ENCODE measurements at regions not wholly inside any gene's neighbourhood (a gene's known extent, or its start where the extent isn't known, plus 50 kb on each side); places are given as distances from the start of the nearest gene placed in this dataset.

GRCh38 chr13:32857689-32858088, 158.5 kb upstream of the KL start:
- no peak overlapping the region for H3K9ac ChIP-seq
- TF ChIP-seq Cebpa-rat (IDR thresholded peaks at IDR 0.05) = no peak
- no peaks in the 10 kb centered on the region for H3K4me1 ChIP-seq
- H3K4me3 ChIP-seq = no peak overlapping the region
- no peaks in the 10 kb centered on the region for H3K27me3 ChIP-seq
- no peak overlapping the region for H3K27ac ChIP-seq
- peaks cover 18 to 35% (median 22%) of the 10 kb centered on the region in 11 experiments for H3K9me3 ChIP-seq (replicated peaks in 1 of 11)
- no peaks in the 10 kb centered on the region for H4K20me1 ChIP-seq
- H3K4me2 ChIP-seq = no peak overlapping the region
- H3K36me3 ChIP-seq = no peaks in the 10 kb centered on the region

GRCh38 chr13:32859707-32860292, 156.4 kb upstream of the KL start:
- Histone ChIP-seq H3K36me3 (no peaks in the 10 kb centered on the region), H3K27ac (no peak overlapping the region), H3K4me2 (no peak overlapping the region), H3K9me3 (replicated peaks in 1 of 11) (peaks cover 19 to 40% (median 28%) of the 10 kb centered on the region in 11 experiments), H3K4me3 (no peak overlapping the region), H4K20me1 (no peaks in the 10 kb centered on the region), H3K4me1 (no peaks in the 10 kb centered on the region), H3K27me3 (no peaks in the 10 kb centered on the region), H3K9ac (no peak overlapping the region)
- no peak for TF ChIP-seq Cebpa-rat (IDR thresholded peaks at IDR 0.05)

GRCh38 chr13:32861304-32861703, 154.9 kb upstream of the KL start:
- Histone ChIP-seq H3K4me3 (no peak overlapping the region), H3K27ac (no peak overlapping the region), H3K4me1 (peaks cover 0 to 3% (median 0%) of the 10 kb centered on the region in 10 experiments; a peak in 5 of 20 replicates), H3K9me3 (replicated peaks in 1 of 11) (peaks cover 19 to 43% (median 28%) of the 10 kb centered on the region in 11 experiments), H3K36me3 (no peaks in the 10 kb centered on the region), H3K4me2 (no peak overlapping the region), H3K27me3 (no peaks in the 10 kb centered on the region), H4K20me1 (no peaks in the 10 kb centered on the region), H3K9ac (no peak overlapping the region)
- TF ChIP-seq Cebpa-rat (IDR thresholded peaks at IDR 0.05) = no peak

- no peak for TF ChIP-seq Cebpa-rat (IDR thresholded peaks at IDR 0.05)
- Histone ChIP-seq H3K4me2 (no peak overlapping the region), H3K27me3 (no peaks in the 10 kb centered on the region), H3K36me3 (no peaks in the 10 kb centered on the region), H3K27ac (no peak overlapping the region), H3K9ac (no peak overlapping the region), H3K9me3 (replicated peaks in 1 of 11) (peaks cover 19 to 43% (median 28%) of the 10 kb centered on the region in 11 experiments), H3K4me1 (peaks cover 0 to 12% (median 0%) of the 10 kb centered on the region in 10 experiments; a peak in 6 of 20 replicates), H3K4me3 (no peak overlapping the region), H4K20me1 (no peaks in the 10 kb centered on the region)
Observed at GRCh38 chr13:32863596-32863995, 152.6 kb upstream of the KL start.

- Histone ChIP-seq H3K9me3 (replicated peaks in 1 of 11) (peaks cover 18 to 42% (median 25%) of the 10 kb centered on the region in 11 experiments), H3K4me1 (peaks cover 0 to 22% (median under 1%) of the 10 kb centered on the region in 10 experiments; a peak in 8 of 20 replicates), H3K36me3 (no peaks in the 10 kb centered on the region), H3K9ac (no peak overlapping the region), H4K20me1 (no peaks in the 10 kb centered on the region), H3K27me3 (no peaks in the 10 kb centered on the region), H3K4me2 (peak overlapping the region in 3 of 11 experiments; percentile 24 to 34 (median 26); a peak in 2 of 22 replicates), H3K4me3 (no peak overlapping the region), H3K27ac (no peak overlapping the region)
- no peak for TF ChIP-seq Cebpa-rat (IDR thresholded peaks at IDR 0.05)
Observed at GRCh38 chr13:32866921-32867320, 149.3 kb upstream of the KL start.

- Histone ChIP-seq H3K4me2 (no peak overlapping the region), H3K9ac (no peak overlapping the region), H3K4me3 (no peak overlapping the region), H3K36me3 (no peaks in the 10 kb centered on the region), H3K4me1 (peaks cover 0 to under 1% (median 0%) of the 10 kb centered on the region in 10 experiments; a peak in 1 of 20 replicates), H3K27ac (no peak overlapping the region), H4K20me1 (no peaks in the 10 kb centered on the region), H3K27me3 (no peaks in the 10 kb centered on the region), H3K9me3 (replicated peaks in 1 of 11) (peaks cover 0 to 10% (median 0%) of the 10 kb centered on the region in 11 experiments; a peak in 1 of 22 replicates)
- no peak for TF ChIP-seq Cebpa-rat (IDR thresholded peaks at IDR 0.05)
Observed at GRCh38 chr13:32877491-32877890, 138.7 kb upstream of the KL start.

GRCh38 chr13:32878163-32878562, 138.1 kb upstream of the KL start:
- Histone ChIP-seq H3K27me3 (no peaks in the 10 kb centered on the region), H3K9me3 (replicated peaks in 1 of 11) (peaks cover 0 to 7% (median 0%) of the 10 kb centered on the region in 11 experiments; a peak in 1 of 22 replicates), H3K27ac (no peak overlapping the region), H3K9ac (no peak overlapping the region), H3K4me3 (no peak overlapping the region), H4K20me1 (no peaks in the 10 kb centered on the region), H3K4me1 (no peaks in the 10 kb centered on the region), H3K36me3 (no peaks in the 10 kb centered on the region), H3K4me2 (no peak overlapping the region)
- no peak for TF ChIP-seq Cebpa-rat (IDR thresholded peaks at IDR 0.05)

GRCh38 chr13:32880636-32881035, 135.6 kb upstream of the KL start:
- Histone ChIP-seq H3K9ac (no peak overlapping the region), H4K20me1 (no peaks in the 10 kb centered on the region), H3K4me2 (no peak overlapping the region), H3K9me3 (replicated peaks in 1 of 11) (no peaks in the 10 kb centered on the region), H3K36me3 (no peaks in the 10 kb centered on the region), H3K4me1 (no peaks in the 10 kb centered on the region), H3K27ac (no peak overlapping the region), H3K27me3 (no peaks in the 10 kb centered on the region), H3K4me3 (no peak overlapping the region)
- TF ChIP-seq Cebpa-rat (IDR thresholded peaks at IDR 0.05) = no peak

GRCh38 chr13:32881074-32881776, 135.0 kb upstream of the KL start:
- Histone ChIP-seq H3K4me3 (no peak overlapping the region), H3K36me3 (no peaks in the 10 kb centered on the region), H3K27ac (no peak overlapping the region), H3K9ac (no peak overlapping the region), H3K4me2 (no peak overlapping the region), H3K4me1 (no peaks in the 10 kb centered on the region), H3K27me3 (no peaks in the 10 kb centered on the region), H3K9me3 (replicated peaks in 1 of 11) (0 out of 22 replicates have a peak, but pooled peaks cover 0 to under 1% (median 0%) of the 10 kb centered on the region in 11 experiments), H4K20me1 (no peaks in the 10 kb centered on the region)
- TF ChIP-seq Cebpa-rat (IDR thresholded peaks at IDR 0.05) = no peak

- Histone ChIP-seq H3K9me3 (replicated peaks in 1 of 11) (peaks cover 0 to 5% (median 2%) of the 10 kb centered on the region in 11 experiments; a peak in 10 of 22 replicates), H3K4me1 (no peaks in the 10 kb centered on the region), H3K27me3 (no peaks in the 10 kb centered on the region), H4K20me1 (no peaks in the 10 kb centered on the region), H3K9ac (no peak overlapping the region), H3K36me3 (no peaks in the 10 kb centered on the region), H3K4me2 (no peak overlapping the region), H3K27ac (no peak overlapping the region), H3K4me3 (no peak overlapping the region)
- no peak for TF ChIP-seq Cebpa-rat (IDR thresholded peaks at IDR 0.05)
Observed at GRCh38 chr13:32881777-32882145, 134.5 kb upstream of the KL start.

Measured in BLaER1 treated with 17β-estradiol and CSF1 and Interleukin-3, amounts not matched to agents 10 nM and 100 nM (cell line).